Loucy (cell line): ENCODE measurements at regions not wholly inside any gene's neighbourhood (a gene's known extent, or its start where the extent isn't known, plus 50 kb on each side); places are given as distances from the start of the nearest gene placed in this dataset.

Source experiments
- CTCF ChIP-seq: fragments of 200-600 bp; sonication (generic); conservative IDR thresholded peaks from 2 replicates; pipeline ENCODE4 v1.5.1; 2014; ENCODE audit warnings: mild to moderate bottlenecking, antibody characterized with exemption, low read length
- EZH2phosphoT487 ChIP-seq: fragments of 200-600 bp; IDR thresholded peaks from 2 replicates; pipeline ENCODE4 v1.6.1; 2018; ENCODE audit warnings: antibody characterized with exemption, mild to moderate bottlenecking, moderate library complexity, borderline replicate concordance

GRCh38 chr6:135707426-135707825 is 144.1 kb upstream of the PDE7B start:
- TF ChIP-seq CTCF: no peak
- TF ChIP-seq EZH2phosphoT487: no peak
